WERI-Rb-1 (cell line): ENCODE measurements at regions not wholly inside any gene's neighbourhood (a gene's known extent, or its start where the extent isn't known, plus 50 kb on each side); places are given as distances from the start of the nearest gene placed in this dataset.

Experiments
- DNase-seq: peaks from one replicate; pipeline ENCODE4 v3.0.0-alpha.2; 2020
- H3K27ac ChIP-seq: fragments of 250-450 bp; sonication (Bioruptor Pico); 2 replicates; pipeline ENCODE4 v1.5.1; 2020; ENCODE audit warnings: mild to moderate bottlenecking, moderate library complexity
- H3K27me3 ChIP-seq: fragments of 250-450 bp; sonication (Bioruptor Pico); 2 replicates; pipeline ENCODE4 v1.5.1; 2021; ENCODE audit warnings: mild to moderate bottlenecking, low read depth, moderate library complexity; ENCODE audit not compliant: insufficient read depth, severe bottlenecking
- H3K36me3 ChIP-seq: fragments of 250-450 bp; sonication (Bioruptor Pico); 2 replicates; pipeline ENCODE4 v1.5.1; 2020; ENCODE audit warnings: mild to moderate bottlenecking, moderate library complexity
- H3K4me3 ChIP-seq: 2 replicates; pipeline ENCODE4 v1.5.1; 2011; ENCODE audit warnings: low read depth, mild to moderate bottlenecking, control low read depth, low read length
- H3K9me3 ChIP-seq: fragments of 250-450 bp; sonication (Bioruptor Pico); 2 replicates; pipeline ENCODE4 v1.5.1; 2021; ENCODE audit warnings: mild to moderate bottlenecking, moderate library complexity; ENCODE audit not compliant: severe bottlenecking
- TF ChIP-seq, protein P1 (sequence below): IDR thresholded peaks from 2 replicates; pipeline ENCODE4 v1.5.1; 2011; ENCODE audit warnings: low read depth, mild to moderate bottlenecking, control low read depth, inconsistent platforms, low read length

DNA sequence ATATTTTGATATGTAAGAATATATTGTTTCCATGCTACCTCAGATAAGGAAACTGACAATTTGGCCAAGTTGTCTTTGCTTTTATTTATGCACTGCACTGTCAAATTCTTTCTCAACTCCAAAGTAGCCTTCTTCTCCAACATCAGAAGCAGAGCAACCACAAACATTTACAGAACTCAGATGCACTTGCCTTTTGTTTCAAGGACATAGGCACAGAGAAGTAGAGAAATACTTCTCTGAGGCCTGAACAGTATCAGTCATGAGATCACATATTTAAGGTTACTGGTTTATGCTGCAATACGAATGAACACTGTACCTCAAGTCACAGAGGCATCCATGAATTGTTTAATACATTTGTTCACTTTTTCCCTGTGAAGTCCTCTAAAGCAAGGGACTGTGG, 606.1 kb upstream of the SLIT2 start:
- Histone ChIP-seq H3K27ac (no peak overlapping the region), H3K9me3 (no peaks in the 10 kb centered on the region), H3K27me3 (no peaks in the 10 kb centered on the region), H3K36me3 (no peaks in the 10 kb centered on the region), H3K4me3 (no peak overlapping the region)
- TF ChIP-seq, protein P1, sequence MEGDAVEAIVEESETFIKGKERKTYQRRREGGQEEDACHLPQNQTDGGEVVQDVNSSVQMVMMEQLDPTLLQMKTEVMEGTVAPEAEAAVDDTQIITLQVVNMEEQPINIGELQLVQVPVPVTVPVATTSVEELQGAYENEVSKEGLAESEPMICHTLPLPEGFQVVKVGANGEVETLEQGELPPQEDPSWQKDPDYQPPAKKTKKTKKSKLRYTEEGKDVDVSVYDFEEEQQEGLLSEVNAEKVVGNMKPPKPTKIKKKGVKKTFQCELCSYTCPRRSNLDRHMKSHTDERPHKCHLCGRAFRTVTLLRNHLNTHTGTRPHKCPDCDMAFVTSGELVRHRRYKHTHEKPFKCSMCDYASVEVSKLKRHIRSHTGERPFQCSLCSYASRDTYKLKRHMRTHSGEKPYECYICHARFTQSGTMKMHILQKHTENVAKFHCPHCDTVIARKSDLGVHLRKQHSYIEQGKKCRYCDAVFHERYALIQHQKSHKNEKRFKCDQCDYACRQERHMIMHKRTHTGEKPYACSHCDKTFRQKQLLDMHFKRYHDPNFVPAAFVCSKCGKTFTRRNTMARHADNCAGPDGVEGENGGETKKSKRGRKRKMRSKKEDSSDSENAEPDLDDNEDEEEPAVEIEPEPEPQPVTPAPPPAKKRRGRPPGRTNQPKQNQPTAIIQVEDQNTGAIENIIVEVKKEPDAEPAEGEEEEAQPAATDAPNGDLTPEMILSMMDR, result no peak
- no peak for DNase-seq

DNA sequence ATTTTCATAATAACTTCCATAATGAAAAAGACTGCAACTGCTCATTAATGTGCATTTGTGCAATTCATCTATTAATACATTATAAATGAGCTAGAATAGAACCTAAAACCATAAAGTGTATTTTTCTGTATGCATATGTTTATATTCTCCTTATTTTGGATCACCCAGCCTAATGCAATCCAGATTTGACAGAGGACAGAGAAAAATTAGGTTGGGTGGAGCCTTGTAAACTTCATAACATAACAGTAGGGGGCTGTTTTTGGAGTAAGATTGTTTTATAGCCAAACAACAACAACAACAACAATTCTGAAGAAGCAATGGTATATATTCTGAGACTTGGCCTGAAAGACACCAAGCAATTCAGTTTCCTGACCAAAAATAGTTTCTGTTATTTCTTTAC, 615.3 kb upstream of the SLIT2 start:
- Histone ChIP-seq H3K4me3 (no peak overlapping the region), H3K9me3 (peaks cover 2% of the 10 kb centered on the region), H3K27me3 (no peaks in the 10 kb centered on the region), H3K27ac (no peak overlapping the region), H3K36me3 (no peaks in the 10 kb centered on the region)
- no peak for DNase-seq
- TF ChIP-seq, protein P1, result no peak

DNA sequence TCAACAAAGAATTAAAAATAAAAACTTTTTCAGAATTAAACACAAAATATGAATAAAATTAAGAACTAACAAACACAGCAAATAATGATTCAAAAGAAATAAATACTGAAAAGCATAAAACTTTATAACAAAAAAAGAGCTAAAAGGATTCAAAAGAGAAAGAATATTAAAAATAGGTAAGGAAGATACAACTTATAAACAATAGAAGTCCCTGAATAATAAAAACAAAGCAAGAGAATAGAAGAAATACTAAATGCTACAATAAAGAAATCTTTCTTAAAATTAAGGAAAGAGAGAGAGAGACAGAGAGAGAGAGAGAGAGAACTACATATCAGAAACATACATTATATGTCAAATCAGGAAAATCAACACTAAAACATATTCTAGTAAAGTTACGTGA, 619.9 kb upstream of the SLIT2 start:
- H3K27ac ChIP-seq, result no peak overlapping the region
- DNase-seq, result no peak
- no peak overlapping the region for H3K4me3 ChIP-seq

DNA sequence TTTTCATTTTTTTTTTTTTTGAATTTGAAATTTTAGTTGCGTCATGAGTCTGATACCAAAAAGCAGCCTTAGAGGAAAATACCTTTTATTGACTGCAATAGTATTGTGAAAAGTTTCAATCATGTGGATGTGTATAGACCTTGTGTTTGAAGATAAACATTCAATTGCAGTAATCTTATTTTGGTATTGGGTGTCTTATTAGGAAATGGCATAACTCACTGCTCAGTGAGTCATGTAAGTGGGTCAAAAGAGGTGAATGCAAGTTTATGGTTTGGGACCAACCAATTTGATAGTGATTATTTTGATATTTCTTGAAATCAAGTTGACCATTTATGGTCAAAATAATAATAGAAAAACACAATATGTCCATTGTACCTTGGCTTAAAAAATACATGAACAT, 627.8 kb upstream of the SLIT2 start:
- Histone ChIP-seq H3K27ac (no peak overlapping the region), H3K4me3 (no peak overlapping the region), H3K36me3 (no peaks in the 10 kb centered on the region), H3K27me3 (no peaks in the 10 kb centered on the region), H3K9me3 (no peaks in the 10 kb centered on the region)
- TF ChIP-seq, protein P1, result no peak
- no peak for DNase-seq

More for the DNA sequence above, 619.9 kb upstream of the SLIT2 start:
- Histone ChIP-seq H3K9me3 (peaks cover 2% of the 10 kb centered on the region), H3K27me3 (no peaks in the 10 kb centered on the region), H3K36me3 (no peaks in the 10 kb centered on the region)
- TF ChIP-seq, protein P1, result no peak

DNA sequence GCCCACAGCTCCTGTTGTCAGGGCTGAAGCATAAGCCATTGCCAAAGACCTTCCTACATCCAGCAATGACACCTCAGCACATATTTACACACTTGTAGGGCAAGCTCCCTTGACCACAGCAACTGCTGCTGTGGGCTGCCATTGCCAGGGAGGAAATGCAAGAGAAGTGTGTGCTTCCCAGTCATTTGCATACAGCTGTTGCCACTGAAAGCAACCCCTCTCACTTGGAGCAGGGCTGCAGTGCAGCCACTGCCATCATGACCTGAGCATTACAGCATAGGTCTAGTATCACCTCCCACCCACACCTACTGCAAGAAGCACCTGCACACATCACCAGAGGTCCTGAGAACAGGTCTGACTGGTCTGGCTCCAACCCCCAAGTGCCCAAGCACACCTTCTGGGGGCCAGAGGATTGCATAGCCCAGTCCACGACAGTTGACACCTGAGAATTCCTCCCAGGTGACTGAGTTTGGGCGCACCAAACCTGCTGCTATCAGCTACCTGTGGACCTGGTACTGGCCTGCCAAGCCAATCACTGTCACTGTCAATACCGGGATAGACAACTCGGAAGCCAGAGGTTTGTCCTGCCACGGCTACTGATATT, 636.5 kb upstream of the SLIT2 start:
- Histone ChIP-seq H3K36me3 (no peaks in the 10 kb centered on the region), H3K9me3 (no peaks in the 10 kb centered on the region), H3K27ac (no peak overlapping the region), H3K27me3 (no peaks in the 10 kb centered on the region), H3K4me3 (no peak overlapping the region)
- TF ChIP-seq, protein P1, result no peak
- no peak for DNase-seq

DNA sequence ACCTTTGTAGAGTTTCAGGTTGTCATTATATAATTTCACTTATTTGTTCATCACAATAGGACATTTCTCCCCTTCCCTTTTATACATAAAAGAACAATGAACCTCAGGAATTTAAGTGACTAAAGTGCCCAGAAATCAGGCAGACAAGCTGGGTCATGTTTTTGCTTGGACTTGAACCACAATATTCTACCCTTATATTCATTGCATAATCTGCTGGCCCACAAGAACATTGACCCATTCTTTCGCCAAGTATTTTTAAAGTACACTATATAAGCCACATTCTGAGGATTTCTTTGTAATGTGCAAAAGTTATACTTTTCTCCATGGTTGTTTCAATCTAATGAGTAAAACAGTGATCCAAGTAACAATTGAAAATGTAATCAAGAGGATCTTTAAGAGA, 637.5 kb upstream of the SLIT2 start:
- Histone ChIP-seq H3K4me3 (no peak overlapping the region), H3K27me3 (no peaks in the 10 kb centered on the region), H3K9me3 (no peaks in the 10 kb centered on the region), H3K27ac (no peak overlapping the region), H3K36me3 (no peaks in the 10 kb centered on the region)
- TF ChIP-seq, protein P1, result no peak
- DNase-seq, result no peak
